Heart right ventricle (tissue), 16 donors: ENCODE measurements at regions not wholly inside any gene's neighbourhood (a gene's known extent, or its start where the extent isn't known, plus 50 kb on each side); places are given as distances from the start of the nearest gene placed in this dataset.

Experiments used
- ATAC-seq, 8 donors: fragments of 200-7000 bp; cut with Tn5 transposase; one replicate each; pipeline ENCODE4 v1.9.1; 2020; ENCODE audit warnings: mild to moderate bottlenecking in 8 of 8, moderate library complexity in 8 of 8, moderate number of reproducible peaks in 1 of 8
- DNase-seq, 2 donors: peaks; one replicate each; pipeline ENCODE4 v3.0.0-alpha.2; 2020
- H3K27ac ChIP-seq, 10 donors: fragments of 200-600 bp; sonication (generic) in 2 of 10; one replicate each; pipeline versions ENCODE4 v1.5.0 to v1.8.0; 2020 to 2022; ENCODE audit warnings: mild to moderate bottlenecking in 3 of 10
- H3K27me3 ChIP-seq, 7 donors: fragments of 200-600 bp; one replicate each; pipeline ENCODE4 v1.8.0; 2021 to 2022; ENCODE audit warnings: mild to moderate bottlenecking in 2 of 7
- H3K36me3 ChIP-seq, 9 donors: fragments of 200-600 bp; sonication (generic) in 1 of 9; one replicate each; pipeline versions ENCODE4 v1.5.0 to v1.8.0; 2020 to 2022; ENCODE audit warnings: mild to moderate bottlenecking in 2 of 9
- H3K4me1 ChIP-seq, 9 donors: fragments of 200-600 bp; sonication (generic) in 1 of 9; one replicate each; pipeline versions ENCODE4 v1.5.0 to v1.8.0; 2020 to 2022; ENCODE audit warnings: mild to moderate bottlenecking in 4 of 9
- H3K4me3 ChIP-seq, 10 donors: fragments of 200-600 bp; sonication (generic) in 2 of 10; one replicate each; pipeline versions ENCODE4 v1.5.0 to v1.8.0; 2020 to 2022; ENCODE audit warnings: mild to moderate bottlenecking in 7 of 10, moderate library complexity in 2 of 10
- H3K9me3 ChIP-seq, 11 donors: fragments of 200-600 bp in 10 of 11; sonication (generic) in 2 of 11; one replicate each; pipeline versions ENCODE4 v1.5.0 to v1.8.0; 2013 to 2022; ENCODE audit warnings: mild to moderate bottlenecking in 2 of 11, control low read depth in 1 of 11, moderate library complexity in 1 of 11
- WGBS, 2 donors: extraction: QIAGEN DNeasy Blood & Tissue Kit; methylation state at CpG; one replicate each; pipeline ENCODE4 v1.1.7; 2013; ENCODE audit warnings: inconsistent platforms in 1 of 2; 5-methylcytosine and 5-hydroxymethylcytosine counted together
- intact Hi-C, 10 donors: fragments of 100-400 bp; cut with DNase I; formaldehyde crosslinking; loops; one replicate each; pipeline versions ENCODE4 v1.11.1 to v1.14.2; 2022
- TF ChIP-seq, protein P1 (sequence below), 9 donors: fragments of 200-600 bp; sonication (generic) in 2 of 9; IDR thresholded peaks; one replicate each; pipeline versions ENCODE4 v1.5.0 to v1.8.0; 2021 to 2022; ENCODE audit warnings: antibody characterized with exemption in 9 of 9, mild to moderate bottlenecking in 5 of 9, moderate library complexity in 1 of 9
- donor health status: Arrhythmogenic right ventricular cardiomyopathy.
- donor health status: ischemic (EF 13 %, LVEDD 7.1; RV severe dilation, severe dysfunction).
- donor health status: healthy with polysubstance abuse.
- donor health status: DM: no; HTN: yes; CAD: no.
- donor health status: DM: no; HTN: no; CAD: no.
- donor health status: ischemic (EF 25% LVEDD 6.9; RV normal size, moderate dysfunction).
- donor health status: ischemic (EF 25% LVEDD 5.7; RV mildly dilated, moderate dysfunction).
- donor health status: healthy.
- donor health status: DM: yes; HTN: yes; CAD: no.
- donor health status: Ischemic cardiomyopathy.
- donor health status: ischemic (EF 35%, LVEDD 5.7; RV mildly dilated, moderate dysfunction).
- donor health status: nonischemic (EF 11% LVEDD 7.7; RV severe dilation, severe dysfunction).
- donor health status: DM: yes; HTN: yes; CAD: no.
- donor health status: PGD.
- donor health status: ischemic (EF 29% LVEDD 5.4; RV normal size, mild dysfunction).
- donor health status: nonischemic (EF 23%, LVEDD 6.1; RV moderate dilation, normal function).

DNA sequence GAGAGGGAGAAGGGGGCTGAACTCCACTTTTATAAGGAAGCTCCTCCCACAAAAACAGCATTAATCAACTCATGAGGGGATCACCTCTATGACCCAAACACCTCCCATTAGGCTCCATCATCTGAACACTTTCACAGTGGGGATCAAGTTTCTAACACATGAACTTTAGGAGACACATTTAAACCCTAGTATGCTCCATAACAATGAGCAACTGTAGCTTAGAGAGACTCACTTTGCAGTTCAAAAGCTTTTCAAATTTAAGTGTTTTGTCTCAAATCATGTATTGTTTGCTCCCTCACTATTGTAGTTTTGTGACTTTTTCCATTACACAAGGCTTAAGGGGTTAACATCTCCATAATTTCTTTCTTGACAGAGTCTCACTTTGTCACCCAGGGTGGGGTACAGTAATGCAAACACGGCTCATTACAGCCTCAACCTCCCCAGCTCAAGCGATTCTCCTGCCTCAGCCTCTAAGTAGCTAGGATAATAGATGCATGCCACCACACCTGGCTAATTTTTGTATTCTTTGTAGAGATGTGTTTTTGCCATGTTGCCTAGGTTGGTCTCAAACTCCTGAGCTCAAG is 352.7 kb upstream of the CDH20 start:
- WGBS, 2 donors = 86 to 88% methylated on average over 2 of the region's 2 CpGs
- peaks cover 0 to 4% (median 0%) of the 10 kb centered on the region in 9 donors for H3K4me1 ChIP-seq
- no peak overlapping the region for H3K4me3 ChIP-seq
- H3K27ac ChIP-seq = no peak overlapping the region
- no peaks in the 10 kb centered on the region for H3K9me3 ChIP-seq
- intact Hi-C loops = no loop called here
- H3K27me3 ChIP-seq = no peaks in the 10 kb centered on the region
- TF ChIP-seq, protein P1, sequence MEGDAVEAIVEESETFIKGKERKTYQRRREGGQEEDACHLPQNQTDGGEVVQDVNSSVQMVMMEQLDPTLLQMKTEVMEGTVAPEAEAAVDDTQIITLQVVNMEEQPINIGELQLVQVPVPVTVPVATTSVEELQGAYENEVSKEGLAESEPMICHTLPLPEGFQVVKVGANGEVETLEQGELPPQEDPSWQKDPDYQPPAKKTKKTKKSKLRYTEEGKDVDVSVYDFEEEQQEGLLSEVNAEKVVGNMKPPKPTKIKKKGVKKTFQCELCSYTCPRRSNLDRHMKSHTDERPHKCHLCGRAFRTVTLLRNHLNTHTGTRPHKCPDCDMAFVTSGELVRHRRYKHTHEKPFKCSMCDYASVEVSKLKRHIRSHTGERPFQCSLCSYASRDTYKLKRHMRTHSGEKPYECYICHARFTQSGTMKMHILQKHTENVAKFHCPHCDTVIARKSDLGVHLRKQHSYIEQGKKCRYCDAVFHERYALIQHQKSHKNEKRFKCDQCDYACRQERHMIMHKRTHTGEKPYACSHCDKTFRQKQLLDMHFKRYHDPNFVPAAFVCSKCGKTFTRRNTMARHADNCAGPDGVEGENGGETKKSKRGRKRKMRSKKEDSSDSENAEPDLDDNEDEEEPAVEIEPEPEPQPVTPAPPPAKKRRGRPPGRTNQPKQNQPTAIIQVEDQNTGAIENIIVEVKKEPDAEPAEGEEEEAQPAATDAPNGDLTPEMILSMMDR (IDR thresholded peaks at IDR 0.05) = no peak
- DNase-seq (no peak), ATAC-seq (no peak)
- no peaks in the 10 kb centered on the region for H3K36me3 ChIP-seq

DNA sequence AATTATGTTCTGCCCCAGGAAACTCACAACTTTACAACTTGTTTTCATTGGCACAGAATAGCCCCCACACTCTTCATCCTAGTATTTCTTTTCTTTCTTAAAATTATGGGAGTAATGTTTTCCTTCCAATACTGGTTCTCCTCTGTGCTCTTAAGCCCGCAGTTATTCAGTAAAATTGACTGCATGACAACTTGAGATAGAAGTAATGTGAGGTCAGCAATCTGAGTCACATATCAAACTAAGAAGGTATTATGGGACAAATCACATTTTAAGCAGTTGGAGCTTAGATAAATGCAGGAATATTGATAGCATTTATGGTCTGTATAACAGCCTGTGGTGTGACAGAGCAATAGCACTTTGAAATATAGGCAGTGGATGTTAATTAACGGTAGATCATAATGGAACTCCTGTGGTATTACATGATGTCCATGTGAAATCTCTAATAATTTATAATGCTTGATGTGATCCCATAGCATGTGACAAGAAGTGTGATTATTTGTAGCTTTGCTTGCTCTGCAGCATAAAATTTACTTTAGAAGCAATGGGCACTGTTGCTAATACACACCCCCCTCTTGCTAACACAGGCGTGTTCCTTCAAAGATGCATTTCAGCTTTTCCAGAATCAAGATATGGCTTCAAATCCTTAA is 351.4 kb upstream of the CDH20 start:
- Histone ChIP-seq H3K27me3 (no peaks in the 10 kb centered on the region), H3K4me1 (peaks cover 0 to 4% (median 0%) of the 10 kb centered on the region in 9 donors), H3K27ac (no peak overlapping the region), H3K4me3 (no peak overlapping the region), H3K9me3 (no peaks in the 10 kb centered on the region), H3K36me3 (no peaks in the 10 kb centered on the region)
- TF ChIP-seq, protein P1 (IDR thresholded peaks at IDR 0.05) = no peak
- 69 to 78% methylated on average over 3 of the region's 3 CpGs for WGBS, 2 donors
- intact Hi-C loops = no loop called here
- no peak for ATAC-seq
- no peak for DNase-seq

DNA sequence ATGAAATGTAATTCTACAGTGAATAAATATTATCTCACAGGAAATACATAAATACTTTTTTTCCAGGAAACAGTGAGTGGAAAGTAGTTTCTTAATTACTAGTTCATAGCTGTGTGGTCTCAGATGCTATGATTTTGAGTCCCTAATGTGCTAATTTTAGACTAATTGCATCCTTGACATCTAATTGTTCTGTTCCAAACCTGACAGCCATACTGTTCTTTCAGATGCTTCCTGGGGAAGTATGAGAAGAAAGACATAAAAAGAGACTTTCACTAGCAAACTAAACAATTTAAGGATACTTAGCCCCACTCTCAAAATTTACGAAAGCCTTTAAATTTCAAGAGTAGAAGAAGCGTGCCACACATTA is 350.9 kb upstream of the CDH20 start:
- no peaks in the 10 kb centered on the region for H3K27me3 ChIP-seq
- peaks cover 0 to 4% (median 0%) of the 10 kb centered on the region in 9 donors for H3K4me1 ChIP-seq
- intact Hi-C loops = no loop called here
- H3K9me3 ChIP-seq = no peaks in the 10 kb centered on the region
- ATAC-seq (no peak), DNase-seq (no peak)
- H3K27ac ChIP-seq = no peak overlapping the region
- WGBS, 2 donors = 53 to 77% methylated on average over 2 of the region's 2 CpGs
- H3K36me3 ChIP-seq = no peaks in the 10 kb centered on the region
- TF ChIP-seq, protein P1 (IDR thresholded peaks at IDR 0.05) = no peak
- no peak overlapping the region for H3K4me3 ChIP-seq

DNA sequence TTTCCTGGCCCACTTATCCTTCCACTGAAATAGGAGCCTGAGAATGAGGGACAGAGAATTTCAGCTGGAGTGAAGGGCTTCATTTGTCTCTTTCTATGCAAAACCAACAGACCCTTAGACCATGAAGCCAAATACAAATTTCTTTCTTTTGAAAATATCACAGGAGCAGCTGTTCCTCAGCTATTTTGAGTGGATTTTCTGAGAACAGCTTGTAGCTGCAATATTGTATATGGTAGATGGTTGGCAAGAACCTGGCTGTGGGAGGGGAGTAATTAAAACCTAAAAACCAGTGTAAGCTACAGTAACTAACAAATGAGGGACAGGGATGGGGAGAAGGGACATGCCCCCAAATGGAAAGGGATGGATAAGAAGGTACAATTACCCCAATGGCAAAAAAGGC is 350.3 kb upstream of the CDH20 start:
- H3K9me3 ChIP-seq = no peaks in the 10 kb centered on the region
- TF ChIP-seq, protein P1 (IDR thresholded peaks at IDR 0.05) = no peak
- peaks cover 0 to 4% (median 0%) of the 10 kb centered on the region in 9 donors for H3K4me1 ChIP-seq
- intact Hi-C loops = no loop called here
- DNase-seq = no peak
- no peaks in the 10 kb centered on the region for H3K27me3 ChIP-seq
- no peak overlapping the region for H3K27ac ChIP-seq
- H3K4me3 ChIP-seq = no peak overlapping the region
- H3K36me3 ChIP-seq = no peaks in the 10 kb centered on the region
- ATAC-seq = no peak
